ENCODE measurements at regions not wholly inside any gene's neighbourhood (a gene's known extent, or its start where the extent isn't known, plus 50 kb on each side); places are given as distances from the start of the nearest gene placed in this dataset.

- Mint-ChIP-seq H3K4me1 (ENCODE audit: low read depth) (no peaks in the 10 kb centered on the region), H3K36me3 (no peaks in the 10 kb centered on the region), H3K27me3 (peaks cover 10% of the 10 kb centered on the region), H3K27ac (no peak overlapping the region), H3K9me3 (ENCODE audit: low read depth) (no peaks in the 10 kb centered on the region), H3K4me3 (no peak overlapping the region)
These were observed 203.2 kb upstream of the PPP2R2D start for GRCh38 chr10:131697476-131698128.

GRCh38 chr10:131698232-131698631 is 202.6 kb upstream of the PPP2R2D start:
- H3K4me3 Mint-ChIP-seq = no peak overlapping the region
- no peaks in the 10 kb centered on the region for H3K9me3 Mint-ChIP-seq (ENCODE audit: low read depth)
- no peak overlapping the region for H3K27ac Mint-ChIP-seq
- H3K27me3 Mint-ChIP-seq = peaks cover 10% of the 10 kb centered on the region
- H3K4me1 Mint-ChIP-seq (ENCODE audit: low read depth) = no peaks in the 10 kb centered on the region
- no peaks in the 10 kb centered on the region for H3K36me3 Mint-ChIP-seq

DNA sequence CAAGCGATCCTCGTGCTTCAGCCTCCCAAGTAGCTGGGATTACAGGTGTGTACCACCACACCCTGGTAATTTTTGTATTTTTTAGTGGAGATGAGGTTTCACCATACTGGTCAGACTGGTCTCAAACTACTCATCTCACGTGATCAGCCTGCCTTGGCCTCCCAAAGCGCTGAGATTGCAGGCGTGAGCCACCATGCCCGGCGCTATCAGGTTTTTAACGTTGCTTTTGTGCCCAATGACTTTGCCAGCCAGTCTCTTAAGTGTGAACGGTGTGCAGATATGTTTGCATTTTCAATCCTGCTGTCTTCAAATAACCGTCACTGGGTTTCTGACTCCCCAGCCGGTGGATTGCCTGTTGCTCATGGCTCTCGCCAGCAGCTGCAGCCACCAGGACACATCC is 201.8 kb upstream of the PPP2R2D start:
- no peaks in the 10 kb centered on the region for H3K4me1 Mint-ChIP-seq (ENCODE audit: low read depth)
- H3K36me3 Mint-ChIP-seq = no peaks in the 10 kb centered on the region
- no peak overlapping the region for H3K27ac Mint-ChIP-seq
- no peak overlapping the region for H3K4me3 Mint-ChIP-seq
- H3K27me3 Mint-ChIP-seq = peaks cover 9% of the 10 kb centered on the region
- H3K9me3 Mint-ChIP-seq (ENCODE audit: low read depth) = no peaks in the 10 kb centered on the region

DNA sequence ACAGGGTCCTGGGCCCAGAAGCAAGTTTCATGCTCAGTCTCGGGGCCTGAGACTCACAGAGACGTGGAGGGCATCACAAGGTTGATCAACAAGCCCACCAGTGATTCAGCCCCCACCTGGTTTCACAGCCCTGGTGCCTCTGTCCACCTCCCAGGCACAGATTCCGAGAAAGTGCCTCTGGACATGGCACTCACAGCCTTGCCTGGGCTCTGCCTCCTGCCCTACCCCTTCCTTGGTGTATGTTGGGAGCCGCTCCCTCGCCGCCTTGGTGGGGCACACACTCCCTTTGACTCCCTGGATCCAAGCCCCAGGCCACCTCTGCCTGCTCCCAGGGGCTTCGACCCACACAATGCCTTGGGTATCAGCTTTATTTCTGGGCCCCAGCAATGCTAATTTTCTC is 200.8 kb upstream of the PPP2R2D start:
- H3K9me3 Mint-ChIP-seq (ENCODE audit: low read depth) = no peaks in the 10 kb centered on the region
- H3K27me3 Mint-ChIP-seq = peaks cover 11% of the 10 kb centered on the region
- no peak overlapping the region for H3K4me3 Mint-ChIP-seq
- H3K27ac Mint-ChIP-seq = no peak overlapping the region
- no peaks in the 10 kb centered on the region for H3K36me3 Mint-ChIP-seq
- no peaks in the 10 kb centered on the region for H3K4me1 Mint-ChIP-seq (ENCODE audit: low read depth)

- H3K27me3 Mint-ChIP-seq = peaks cover 11% of the 10 kb centered on the region
- no peaks in the 10 kb centered on the region for H3K9me3 Mint-ChIP-seq (ENCODE audit: low read depth)
These were observed 200.3 kb upstream of the PPP2R2D start for GRCh38 chr10:131700506-131700905.

DNA sequence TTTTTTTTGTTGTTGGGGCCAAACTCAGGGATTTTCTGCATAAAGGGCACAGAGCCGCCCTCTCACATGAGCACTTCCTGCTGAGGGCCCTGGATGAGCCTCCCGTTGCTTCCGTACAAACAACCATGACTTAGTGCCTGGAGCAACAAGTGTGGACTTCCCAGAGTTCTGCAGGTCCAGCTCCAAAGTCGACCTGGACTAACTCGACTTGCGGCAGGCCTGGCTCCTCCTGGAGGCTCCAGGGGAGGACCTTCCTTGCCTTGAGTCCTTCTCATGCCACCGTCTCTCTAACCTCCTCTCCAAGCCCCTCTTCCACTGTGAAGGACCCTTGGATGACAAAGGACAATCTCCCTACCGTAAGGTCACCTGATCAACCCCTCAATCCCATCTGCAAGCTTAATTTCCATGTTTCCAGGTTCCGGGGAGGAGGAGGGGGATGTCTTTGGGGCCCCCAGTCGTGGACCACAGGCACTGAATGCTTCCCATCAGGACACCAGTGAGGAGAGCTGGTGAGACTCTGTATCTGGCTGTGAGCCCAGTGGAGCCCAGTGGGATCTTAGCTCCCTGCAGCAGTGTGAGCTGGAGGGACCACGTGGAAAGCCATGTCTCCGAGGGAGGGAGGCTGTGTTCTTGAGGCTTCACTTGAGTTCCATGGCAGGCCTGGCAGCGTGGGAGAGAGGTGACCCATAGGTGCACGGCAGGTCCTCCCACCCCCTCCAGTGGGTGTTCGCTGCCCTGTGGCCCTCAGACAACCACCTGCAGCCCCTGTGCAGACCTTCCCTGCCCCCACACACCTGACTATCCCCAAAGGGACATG is 199.5 kb upstream of the PPP2R2D start:
- no peak overlapping the region for H3K27ac Mint-ChIP-seq
- no peaks in the 10 kb centered on the region for H3K9me3 Mint-ChIP-seq (ENCODE audit: low read depth)
- H3K4me3 Mint-ChIP-seq = no peak overlapping the region
- H3K36me3 Mint-ChIP-seq = no peaks in the 10 kb centered on the region
- no peaks in the 10 kb centered on the region for H3K4me1 Mint-ChIP-seq (ENCODE audit: low read depth)
- H3K27me3 Mint-ChIP-seq = peaks cover 10% of the 10 kb centered on the region

More at GRCh38 chr10:131700506-131700905, 200.3 kb upstream of the PPP2R2D start:
- Mint-ChIP-seq H3K4me1 (ENCODE audit: low read depth) (no peaks in the 10 kb centered on the region), H3K36me3 (no peaks in the 10 kb centered on the region), H3K4me3 (no peak overlapping the region), H3K27ac (no peak overlapping the region)

DNA sequence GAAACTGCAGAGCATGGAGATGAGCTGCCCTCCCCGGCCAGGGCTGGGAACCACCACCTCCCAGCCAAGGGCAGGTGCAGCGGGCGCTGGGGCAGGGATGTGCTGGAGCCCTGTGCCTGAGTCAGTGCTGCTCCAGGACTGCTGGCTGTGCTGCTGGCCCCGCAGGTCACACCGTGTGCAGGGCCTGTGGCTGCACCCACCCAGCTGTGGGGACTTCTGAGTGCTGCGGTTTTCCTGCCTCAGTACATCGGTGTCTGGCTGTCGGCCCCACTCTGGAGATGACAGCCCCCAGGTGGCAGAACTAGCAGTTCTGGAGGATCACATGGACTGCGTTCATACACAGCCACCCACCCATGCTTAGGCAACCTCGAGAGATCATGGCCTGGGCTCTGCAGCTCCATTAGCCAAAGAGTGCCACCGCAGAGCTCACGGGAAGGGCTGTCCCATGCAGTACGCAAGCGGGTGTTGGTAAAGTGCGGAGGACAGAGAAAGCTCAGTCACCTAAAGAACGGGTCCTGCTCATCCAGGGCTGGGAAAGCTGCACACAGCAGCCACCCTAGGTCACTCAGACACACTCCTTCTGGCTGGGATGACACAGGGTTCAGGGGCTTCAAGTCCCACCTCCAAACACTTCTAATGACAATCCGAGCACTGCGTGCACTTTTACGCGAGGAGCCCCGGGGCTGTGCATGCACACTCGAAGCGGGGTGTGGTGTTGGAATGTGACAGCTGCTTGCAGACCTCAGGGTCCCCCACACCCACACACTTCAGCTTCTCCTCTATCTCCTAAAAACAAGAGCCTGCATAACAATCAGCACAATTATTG is 198.1 kb upstream of the PPP2R2D start:
- no peaks in the 10 kb centered on the region for H3K4me1 Mint-ChIP-seq (ENCODE audit: low read depth)
- no peaks in the 10 kb centered on the region for H3K9me3 Mint-ChIP-seq (ENCODE audit: low read depth)
- no peak overlapping the region for H3K27ac Mint-ChIP-seq
- H3K27me3 Mint-ChIP-seq = peaks cover 10% of the 10 kb centered on the region
- H3K36me3 Mint-ChIP-seq = no peaks in the 10 kb centered on the region
- no peak overlapping the region for H3K4me3 Mint-ChIP-seq

- H3K27ac Mint-ChIP-seq = no peak overlapping the region
- H3K36me3 Mint-ChIP-seq = no peaks in the 10 kb centered on the region
- no peaks in the 10 kb centered on the region for H3K9me3 Mint-ChIP-seq (ENCODE audit: low read depth)
- no peaks in the 10 kb centered on the region for H3K4me1 Mint-ChIP-seq (ENCODE audit: low read depth)
- peaks cover 11% of the 10 kb centered on the region for H3K27me3 Mint-ChIP-seq
- no peak overlapping the region for H3K4me3 Mint-ChIP-seq
These were observed 197.3 kb upstream of the PPP2R2D start for GRCh38 chr10:131703541-131703940.

GRCh38 chr10:131703941-131704340 is 196.9 kb upstream of the PPP2R2D start:
- Mint-ChIP-seq H3K4me3 (no peak overlapping the region), H3K36me3 (no peaks in the 10 kb centered on the region), H3K27ac (no peak overlapping the region), H3K9me3 (ENCODE audit: low read depth) (no peaks in the 10 kb centered on the region), H3K4me1 (ENCODE audit: low read depth) (no peaks in the 10 kb centered on the region), H3K27me3 (peaks cover 10% of the 10 kb centered on the region)

GRCh38 chr10:131706476-131706875 is 194.3 kb upstream of the PPP2R2D start:
- H3K27ac Mint-ChIP-seq = no peak overlapping the region
- H3K36me3 Mint-ChIP-seq = no peaks in the 10 kb centered on the region
- H3K9me3 Mint-ChIP-seq (ENCODE audit: low read depth) = no peaks in the 10 kb centered on the region
- no peak overlapping the region for H3K4me3 Mint-ChIP-seq
- H3K4me1 Mint-ChIP-seq (ENCODE audit: low read depth) = no peaks in the 10 kb centered on the region
- peaks cover 14% of the 10 kb centered on the region for H3K27me3 Mint-ChIP-seq

GRCh38 chr10:131706952-131707351 is 193.9 kb upstream of the PPP2R2D start:
- Mint-ChIP-seq H3K36me3 (no peaks in the 10 kb centered on the region), H3K27me3 (peaks cover 12% of the 10 kb centered on the region), H3K4me3 (no peak overlapping the region), H3K27ac (no peak overlapping the region), H3K4me1 (ENCODE audit: low read depth) (no peaks in the 10 kb centered on the region), H3K9me3 (ENCODE audit: low read depth) (no peaks in the 10 kb centered on the region)

DNA sequence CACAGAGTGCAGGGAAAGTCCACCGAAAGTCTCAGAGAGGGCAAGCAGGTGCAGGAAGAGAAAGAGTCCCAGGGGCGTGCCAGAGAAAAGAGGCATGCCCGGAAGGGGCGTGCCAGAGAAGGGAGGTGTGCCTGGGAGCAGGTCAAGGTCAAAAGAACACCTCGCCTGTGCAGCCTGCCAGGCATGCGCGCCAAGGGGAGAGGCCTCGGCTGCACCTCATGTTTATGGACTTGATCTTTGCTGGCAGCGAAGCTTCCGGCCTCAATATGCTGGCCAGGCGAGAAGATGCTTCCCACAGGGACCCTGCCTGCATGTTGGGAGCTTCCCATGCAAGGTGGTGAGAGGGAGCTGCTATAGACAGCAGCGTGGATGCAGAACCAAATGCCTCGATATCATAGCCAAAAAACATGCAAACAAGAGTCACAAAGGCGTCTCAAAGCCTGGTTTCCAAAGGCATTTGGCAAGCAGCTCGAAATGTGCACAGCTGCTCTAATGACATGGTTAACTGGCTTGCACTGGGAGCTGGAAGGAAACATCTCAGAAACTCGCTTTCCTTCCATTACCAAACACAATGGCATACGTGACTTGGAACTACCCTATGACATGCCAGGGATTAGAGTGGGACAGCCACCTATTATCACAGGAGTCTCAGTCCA is 192.5 kb upstream of the PPP2R2D start:
- Mint-ChIP-seq H3K36me3 (no peaks in the 10 kb centered on the region), H3K9me3 (ENCODE audit: low read depth) (no peaks in the 10 kb centered on the region), H3K4me3 (no peak overlapping the region), H3K27me3 (peaks cover 12% of the 10 kb centered on the region), H3K27ac (no peak overlapping the region), H3K4me1 (ENCODE audit: low read depth) (no peaks in the 10 kb centered on the region)

- Mint-ChIP-seq H3K36me3 (no peaks in the 10 kb centered on the region), H3K4me3 (no peak overlapping the region), H3K27me3 (peaks cover 12% of the 10 kb centered on the region), H3K27ac (no peak overlapping the region), H3K9me3 (ENCODE audit: low read depth) (no peaks in the 10 kb centered on the region), H3K4me1 (ENCODE audit: low read depth) (no peaks in the 10 kb centered on the region)
These were observed 190.5 kb upstream of the PPP2R2D start for GRCh38 chr10:131710142-131710861.

DNA sequence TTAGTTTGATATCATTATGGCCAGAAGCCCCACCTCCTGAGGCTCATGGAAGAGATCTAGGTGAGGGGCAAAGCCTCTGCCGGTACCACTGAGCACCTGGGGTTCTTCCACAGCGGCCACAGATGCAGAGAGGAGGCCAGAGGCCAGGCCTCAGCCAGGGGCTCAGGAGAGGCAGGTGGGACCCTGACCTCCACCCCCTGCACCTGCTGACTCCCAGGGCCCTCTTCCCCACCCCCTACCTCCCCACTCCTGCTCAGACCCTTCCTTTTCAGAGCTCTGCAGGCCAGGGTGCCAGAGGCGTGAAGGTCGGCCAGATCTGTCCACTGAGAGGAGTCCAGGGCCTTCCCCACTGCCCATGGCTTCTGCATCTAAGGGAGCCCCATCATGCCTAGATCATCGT is 178.7 kb upstream of the PPP2R2D start:
- Mint-ChIP-seq H3K27ac (no peak overlapping the region), H3K36me3 (peaks cover 2% of the 10 kb centered on the region), H3K9me3 (ENCODE audit: low read depth) (no peaks in the 10 kb centered on the region)

More for the DNA sequence above, 178.7 kb upstream of the PPP2R2D start:
- H3K27me3 Mint-ChIP-seq = peaks cover 14% of the 10 kb centered on the region
- no peak overlapping the region for H3K4me3 Mint-ChIP-seq
- H3K4me1 Mint-ChIP-seq (ENCODE audit: low read depth) = peaks cover 6% of the 10 kb centered on the region

Data from activated naive CD8-positive, alpha-beta T cell (primary cell).